ENCODE measurements at regions not wholly inside any gene's neighbourhood (a gene's known extent, or its start where the extent isn't known, plus 50 kb on each side); places are given as distances from the start of the nearest gene placed in this dataset.

- Histone ChIP-seq H3K23ac (ENCODE audit: low read length) (no peak overlapping the region), H2BK12ac (ENCODE audit: low read length) (no peak overlapping the region), H3K4me3 (ENCODE audit: low read depth, low read length) (no peak overlapping the region), H3K4me1 (ENCODE audit: control insufficient read depth in 1 of 2, insufficient read depth in 2 of 2, low read length in 2 of 2) (no peaks in the 10 kb centered on the region), H3K4ac (ENCODE audit: low read depth, low read length) (no peak overlapping the region), H3K36me3 (ENCODE audit: control insufficient read depth in 1 of 2, insufficient read depth in 2 of 2, low read length in 2 of 2) (no peaks in the 10 kb centered on the region), H3K9me3 (ENCODE audit: insufficient read depth, low read depth, low read length) (no peaks in the 10 kb centered on the region), H3K18ac (ENCODE audit: low read length) (no peak overlapping the region), H2AFZ (ENCODE audit: insufficient read depth, low read length, poor library complexity) (no peak overlapping the region), H3K14ac (ENCODE audit: low read length) (no peak overlapping the region), H2BK120ac (ENCODE audit: insufficient read depth, low read length, poor library complexity) (no peak overlapping the region), H2BK5ac (ENCODE audit: low read depth, low read length, poor library complexity) (no peak overlapping the region), H3K4me2 (ENCODE audit: low read length) (no peak overlapping the region), H3K9ac (ENCODE audit: low read length) (no peak overlapping the region), H3K27ac (ENCODE audit: low read depth, low read length) (no peak overlapping the region), H3K27me3 (ENCODE audit: insufficient read depth, low read length) (no peaks in the 10 kb centered on the region), H4K12ac (ENCODE audit: low read depth, low read length) (no peak overlapping the region), H4K8ac (ENCODE audit: low read depth, low read length) (no peak overlapping the region), H3K79me2 (ENCODE audit: control insufficient read depth, insufficient read depth, low read length, poor library complexity) (no peaks in the 10 kb centered on the region), H2AK5ac (ENCODE audit: low read length) (no peak overlapping the region), H3K79me1 (ENCODE audit: low read length) (no peaks in the 10 kb centered on the region), H4K91ac (ENCODE audit: low read depth, low read length) (no peak overlapping the region)
- WGBS (ENCODE audit: extremely low coverage, insufficient coverage, insufficient read length), result no CpG with 5 or more reads among the region's 3 CpGs
- no peak for DNase-seq
These were observed 449.5 kb upstream of the PSMD7 start for GRCh38 chr16:73847090-73847489.

- Histone ChIP-seq H2BK5ac (ENCODE audit: low read depth, low read length, poor library complexity) (no peak overlapping the region), H3K4me3 (ENCODE audit: low read depth, low read length) (no peak overlapping the region), H3K4ac (ENCODE audit: low read depth, low read length) (no peak overlapping the region), H3K27me3 (ENCODE audit: insufficient read depth, low read length) (no peaks in the 10 kb centered on the region), H4K91ac (ENCODE audit: low read depth, low read length) (no peak overlapping the region), H3K4me2 (ENCODE audit: low read length) (no peak overlapping the region), H3K27ac (ENCODE audit: low read depth, low read length) (no peak overlapping the region), H3K79me1 (ENCODE audit: low read length) (no peaks in the 10 kb centered on the region), H3K14ac (ENCODE audit: low read length) (no peak overlapping the region), H2AK5ac (ENCODE audit: low read length) (no peak overlapping the region), H3K36me3 (ENCODE audit: control insufficient read depth in 1 of 2, insufficient read depth in 2 of 2, low read length in 2 of 2) (no peaks in the 10 kb centered on the region), H3K4me1 (ENCODE audit: control insufficient read depth in 1 of 2, insufficient read depth in 2 of 2, low read length in 2 of 2) (no peaks in the 10 kb centered on the region), H2BK12ac (ENCODE audit: low read length) (no peak overlapping the region), H3K18ac (ENCODE audit: low read length) (no peak overlapping the region), H3K23ac (ENCODE audit: low read length) (no peak overlapping the region), H3K9me3 (ENCODE audit: insufficient read depth, low read depth, low read length) (no peaks in the 10 kb centered on the region), H4K8ac (ENCODE audit: low read depth, low read length) (no peak overlapping the region), H2BK120ac (ENCODE audit: insufficient read depth, low read length, poor library complexity) (no peak overlapping the region), H3K9ac (ENCODE audit: low read length) (no peak overlapping the region), H4K12ac (ENCODE audit: low read depth, low read length) (no peak overlapping the region), H3K79me2 (ENCODE audit: control insufficient read depth, insufficient read depth, low read length, poor library complexity) (no peaks in the 10 kb centered on the region), H2AFZ (ENCODE audit: insufficient read depth, low read length, poor library complexity) (no peak overlapping the region)
- no CpG with 5 or more reads among the region's 7 CpGs for WGBS (ENCODE audit: extremely low coverage, insufficient coverage, insufficient read length)
- no peak for DNase-seq
These were observed 450.3 kb upstream of the PSMD7 start for GRCh38 chr16:73846356-73846755.

GRCh38 chr16:73846007-73846330 is 450.6 kb upstream of the PSMD7 start:
- no CpG with 5 or more reads among the region's 3 CpGs for WGBS (ENCODE audit: extremely low coverage, insufficient coverage, insufficient read length)

GRCh38 chr16:73845238-73846006 is 451.2 kb upstream of the PSMD7 start:
- H2AFZ ChIP-seq (ENCODE audit: insufficient read depth, low read length, poor library complexity), result no peak overlapping the region
- H2BK5ac ChIP-seq (ENCODE audit: low read depth, low read length, poor library complexity), result no peak overlapping the region
- H3K4me2 ChIP-seq (ENCODE audit: low read length), result no peak overlapping the region
- H3K4ac ChIP-seq (ENCODE audit: low read depth, low read length), result no peak overlapping the region
- H3K23ac ChIP-seq (ENCODE audit: low read length), result no peak overlapping the region
- H2BK12ac ChIP-seq (ENCODE audit: low read length), result no peak overlapping the region
- no peak overlapping the region for H3K9ac ChIP-seq (ENCODE audit: low read length)
- no peaks in the 10 kb centered on the region for H3K4me1 ChIP-seq (ENCODE audit: control insufficient read depth in 1 of 2, insufficient read depth in 2 of 2, low read length in 2 of 2)
- no peak overlapping the region for H3K14ac ChIP-seq (ENCODE audit: low read length)
- H3K9me3 ChIP-seq (ENCODE audit: insufficient read depth, low read depth, low read length), result no peaks in the 10 kb centered on the region
- no peak overlapping the region for H2BK120ac ChIP-seq (ENCODE audit: insufficient read depth, low read length, poor library complexity)
- no peak overlapping the region for H3K4me3 ChIP-seq (ENCODE audit: low read depth, low read length)
- H3K18ac ChIP-seq (ENCODE audit: low read length), result no peak overlapping the region
- no peaks in the 10 kb centered on the region for H3K27me3 ChIP-seq (ENCODE audit: insufficient read depth, low read length)
- no peak overlapping the region for H3K27ac ChIP-seq (ENCODE audit: low read depth, low read length)
- no peak overlapping the region for H4K8ac ChIP-seq (ENCODE audit: low read depth, low read length)
- H3K79me2 ChIP-seq (ENCODE audit: control insufficient read depth, insufficient read depth, low read length, poor library complexity), result no peaks in the 10 kb centered on the region
- no peak overlapping the region for H2AK5ac ChIP-seq (ENCODE audit: low read length)
- H4K91ac ChIP-seq (ENCODE audit: low read depth, low read length), result no peak overlapping the region
- no CpG with 5 or more reads among the region's 7 CpGs for WGBS (ENCODE audit: extremely low coverage, insufficient coverage, insufficient read length)
- H3K79me1 ChIP-seq (ENCODE audit: low read length), result no peaks in the 10 kb centered on the region
- H4K12ac ChIP-seq (ENCODE audit: low read depth, low read length), result no peak overlapping the region
- no peaks in the 10 kb centered on the region for H3K36me3 ChIP-seq (ENCODE audit: control insufficient read depth in 1 of 2, insufficient read depth in 2 of 2, low read length in 2 of 2)
- no peak for DNase-seq

More at GRCh38 chr16:73846007-73846330, 450.6 kb upstream of the PSMD7 start:
- no peaks in the 10 kb centered on the region for H3K27me3 ChIP-seq (ENCODE audit: insufficient read depth, low read length)
- no peak overlapping the region for H2BK12ac ChIP-seq (ENCODE audit: low read length)
- no peak overlapping the region for H2AK5ac ChIP-seq (ENCODE audit: low read length)
- DNase-seq, result no peak
- no peak overlapping the region for H3K4ac ChIP-seq (ENCODE audit: low read depth, low read length)
- no peak overlapping the region for H2BK5ac ChIP-seq (ENCODE audit: low read depth, low read length, poor library complexity)
- no peak overlapping the region for H3K27ac ChIP-seq (ENCODE audit: low read depth, low read length)
- no peak overlapping the region for H4K91ac ChIP-seq (ENCODE audit: low read depth, low read length)
- no peak overlapping the region for H3K4me3 ChIP-seq (ENCODE audit: low read depth, low read length)
- H3K4me2 ChIP-seq (ENCODE audit: low read length), result no peak overlapping the region
- no peak overlapping the region for H4K12ac ChIP-seq (ENCODE audit: low read depth, low read length)
- no peak overlapping the region for H3K18ac ChIP-seq (ENCODE audit: low read length)
- H3K36me3 ChIP-seq (ENCODE audit: control insufficient read depth in 1 of 2, insufficient read depth in 2 of 2, low read length in 2 of 2), result no peaks in the 10 kb centered on the region
- no peak overlapping the region for H2AFZ ChIP-seq (ENCODE audit: insufficient read depth, low read length, poor library complexity)
- H4K8ac ChIP-seq (ENCODE audit: low read depth, low read length), result no peak overlapping the region
- H3K79me2 ChIP-seq (ENCODE audit: control insufficient read depth, insufficient read depth, low read length, poor library complexity), result no peaks in the 10 kb centered on the region
- H3K23ac ChIP-seq (ENCODE audit: low read length), result no peak overlapping the region
- no peaks in the 10 kb centered on the region for H3K79me1 ChIP-seq (ENCODE audit: low read length)
- no peaks in the 10 kb centered on the region for H3K4me1 ChIP-seq (ENCODE audit: control insufficient read depth in 1 of 2, insufficient read depth in 2 of 2, low read length in 2 of 2)
- H3K14ac ChIP-seq (ENCODE audit: low read length), result no peak overlapping the region
- no peaks in the 10 kb centered on the region for H3K9me3 ChIP-seq (ENCODE audit: insufficient read depth, low read depth, low read length)
- H3K9ac ChIP-seq (ENCODE audit: low read length), result no peak overlapping the region
- H2BK120ac ChIP-seq (ENCODE audit: insufficient read depth, low read length, poor library complexity), result no peak overlapping the region
